Germinal center (tissue), 1 donor: ENCODE measurements at regions not wholly inside any gene's neighbourhood (a gene's known extent, or its start where the extent isn't known, plus 50 kb on each side); places are given as distances from the start of the nearest gene placed in this dataset.

Experiments used
- DNase-seq: peaks from one replicate; pipeline ENCODE4 v3.0.0; 2012; ENCODE audit warnings: mixed read lengths, low spot score

DNA sequence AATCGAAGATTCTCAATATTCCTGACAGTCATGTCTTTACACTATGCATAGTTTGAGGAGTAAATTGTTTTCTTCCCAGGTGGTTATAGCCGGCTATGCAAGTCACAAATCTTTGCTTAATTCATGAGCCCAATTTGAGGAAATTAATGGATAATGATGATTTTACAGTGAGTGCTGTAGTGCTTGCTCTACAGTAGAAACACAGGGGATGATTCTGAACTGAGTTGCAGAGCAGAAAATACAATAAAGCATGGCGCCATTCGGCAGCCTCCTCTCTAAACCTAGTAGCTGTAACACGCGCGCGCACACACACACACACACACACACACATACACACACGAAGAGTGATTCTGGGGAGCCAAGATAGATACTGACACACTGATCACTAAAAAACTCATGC, 181.7 kb upstream of the DPH6 start:
- no peak for DNase-seq

DNA sequence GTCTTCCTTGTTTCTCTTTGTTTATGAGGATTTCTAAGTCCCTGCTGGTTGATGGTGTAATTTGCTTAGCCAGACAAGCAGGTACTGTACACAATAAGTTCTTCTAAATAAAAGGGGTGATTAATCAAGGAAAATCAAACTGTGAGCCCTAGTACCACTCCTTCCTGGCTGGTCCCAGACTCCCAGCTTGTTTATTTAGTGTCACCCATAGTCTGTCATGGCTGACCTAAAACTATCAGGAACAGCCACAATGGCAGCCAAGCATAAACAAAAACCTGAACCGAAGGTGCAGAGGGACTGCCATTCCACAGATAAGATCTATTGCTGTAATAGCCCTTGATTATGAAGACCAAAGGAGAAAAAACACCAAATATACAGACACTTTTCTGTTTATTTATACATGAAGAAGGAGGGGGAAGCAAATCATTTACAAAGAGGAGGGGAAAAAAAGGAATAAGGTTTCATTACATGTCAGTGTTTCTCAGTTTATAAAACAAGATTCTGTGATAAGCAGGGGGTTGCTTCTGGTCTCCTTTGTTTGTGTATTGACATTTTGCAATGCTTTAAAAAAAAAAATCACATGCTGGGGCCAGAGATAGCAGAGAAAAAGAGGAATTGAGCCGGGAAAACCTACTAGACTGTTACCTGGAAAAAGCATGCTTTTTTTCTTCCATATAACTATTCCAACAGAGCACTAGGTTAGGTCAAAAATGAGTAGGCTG, 182.4 kb upstream of the DPH6 start:
- DNase-seq: no peak

- DNase-seq: no peak
Observed at GRCh38 chr15:35736150-35736549, 190.2 kb upstream of the DPH6 start.

GRCh38 chr15:35737441-35737840, 191.5 kb upstream of the DPH6 start:
- no peak for DNase-seq

DNA sequence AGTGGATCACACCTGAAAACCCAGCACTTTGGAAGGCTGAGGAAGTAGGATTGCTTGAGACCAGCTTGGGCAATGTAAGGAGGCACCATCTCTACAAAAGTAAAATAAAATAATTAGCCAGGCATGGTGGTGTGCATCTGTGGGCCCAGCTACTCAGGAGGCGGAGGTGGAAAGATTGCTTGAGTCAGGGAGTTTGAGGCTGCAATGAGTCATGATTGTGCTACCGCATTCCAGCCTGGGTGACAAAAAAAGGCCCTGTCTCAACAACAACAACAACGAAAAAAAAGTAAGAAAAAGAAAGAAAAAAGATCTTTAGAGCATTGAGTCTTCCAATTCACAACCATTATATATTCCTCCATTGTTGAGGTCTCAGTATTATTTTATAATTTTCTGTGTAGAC, 192.4 kb upstream of the DPH6 start:
- DNase-seq: no peak

DNA sequence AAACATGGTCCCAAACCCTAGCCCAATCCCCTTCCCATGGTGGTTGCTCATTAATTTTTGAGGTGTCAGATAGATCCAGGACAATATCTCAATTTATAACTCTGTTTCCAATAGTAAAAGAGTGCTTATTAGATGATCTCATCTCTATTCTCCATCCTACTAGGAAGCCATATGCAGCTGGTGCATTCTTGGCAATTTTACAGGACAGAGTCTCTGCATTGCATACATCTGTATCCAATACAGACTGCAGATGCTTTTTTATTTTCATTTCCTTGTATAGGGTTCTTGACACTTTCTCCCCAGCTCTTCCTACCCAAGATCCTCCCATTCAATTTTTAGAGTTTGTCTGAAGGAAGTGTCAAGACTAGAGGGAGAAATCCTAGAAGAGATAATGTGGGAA, 194.8 kb upstream of the DPH6 start:
- no peak for DNase-seq

DNA sequence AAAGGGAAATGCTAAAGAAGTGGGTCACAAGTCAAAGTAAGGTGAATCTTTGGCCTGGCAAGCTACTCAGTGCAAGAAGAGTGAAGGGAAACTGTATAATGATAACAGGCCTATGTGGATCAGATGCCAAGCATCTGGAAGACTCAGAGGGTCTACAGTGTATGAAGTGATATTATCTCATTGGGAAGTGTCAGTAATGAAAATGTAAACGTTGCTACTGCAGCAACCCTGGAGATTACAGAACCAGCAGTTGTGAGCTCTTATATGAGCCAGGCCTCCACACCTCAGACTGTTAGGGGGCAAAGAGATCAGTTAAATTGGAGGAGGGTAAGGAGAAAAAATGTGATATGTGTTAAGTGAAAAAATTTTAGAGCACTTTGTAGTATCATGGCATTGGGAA, 195.4 kb upstream of the DPH6 start:
- DNase-seq: no peak

- no peak for DNase-seq
Observed at GRCh38 chr15:35741881-35742280, 195.9 kb upstream of the DPH6 start.

- DNase-seq: no peak
Observed at GRCh38 chr15:35743321-35743720, 197.4 kb upstream of the DPH6 start.

DNA sequence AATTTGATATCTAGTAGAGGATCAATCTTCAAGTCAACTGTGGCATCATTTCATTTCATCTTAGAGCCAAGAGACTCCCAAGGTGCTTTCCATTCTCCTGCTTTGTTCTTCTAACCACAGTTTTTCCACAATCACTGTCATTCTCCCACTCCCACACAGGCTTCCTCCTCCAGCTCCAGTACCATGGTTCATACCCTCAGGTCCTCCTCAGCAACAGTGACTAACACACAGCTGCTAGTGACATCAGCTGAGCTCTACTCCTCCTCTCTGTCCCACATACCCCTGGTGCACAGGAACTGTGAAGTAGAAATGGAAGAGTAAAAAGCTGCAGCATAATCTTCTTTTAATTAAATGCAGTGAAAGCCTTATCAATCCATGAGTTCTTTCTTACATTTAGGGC, 200.2 kb upstream of the DPH6 start:
- DNase-seq: no peak

GRCh38 chr15:35748105-35748504, 202.1 kb upstream of the DPH6 start:
- no peak for DNase-seq

DNA sequence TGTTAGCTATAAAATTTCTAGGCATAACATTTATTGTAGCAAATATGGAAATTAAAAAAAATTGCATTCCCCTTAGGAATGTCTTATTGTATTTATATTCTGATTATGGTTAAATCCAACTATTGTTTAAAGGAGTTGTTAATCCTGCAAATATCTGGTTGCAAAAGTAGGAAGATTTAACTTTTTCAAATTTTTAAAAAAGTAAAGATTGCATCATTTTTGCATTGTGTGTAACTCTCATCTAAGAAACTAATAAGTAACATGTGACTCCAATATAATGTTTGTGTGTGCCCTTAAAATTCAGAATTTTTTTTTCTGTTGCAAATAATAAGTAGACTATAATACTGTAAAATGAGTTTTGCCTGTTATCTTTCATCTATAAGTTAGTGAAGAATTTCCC, 204.1 kb upstream of the DPH6 start:
- no peak for DNase-seq

- DNase-seq: peak; percentile 29
Observed at GRCh38 chr15:35751413-35752133, 205.6 kb upstream of the DPH6 start.

- no peak for DNase-seq
Observed at GRCh38 chr15:35752134-35752466, 206.1 kb upstream of the DPH6 start.

DNA sequence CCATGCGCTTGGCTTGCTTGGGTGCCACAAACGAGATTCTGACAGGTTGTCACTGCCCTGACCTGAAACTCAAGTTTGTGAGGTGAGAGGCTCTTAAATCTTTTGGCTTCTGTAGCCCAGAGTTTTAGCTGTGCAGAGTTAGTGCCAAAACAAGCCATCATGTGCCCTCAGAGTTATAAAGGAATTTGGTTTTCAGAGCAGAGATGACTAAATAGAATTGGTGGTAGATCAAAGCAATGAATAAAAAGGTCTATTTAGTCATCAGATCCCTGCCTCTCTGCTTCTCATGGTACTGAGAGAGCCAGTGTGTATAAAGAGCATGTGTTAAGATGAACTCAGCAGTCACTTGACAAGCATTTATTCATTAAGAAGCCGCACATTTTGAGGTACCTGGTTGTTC, 207.5 kb upstream of the DPH6 start:
- no peak for DNase-seq

- no peak for DNase-seq
Observed at GRCh38 chr15:35755237-35755802, 209.4 kb upstream of the DPH6 start.

GRCh38 chr15:35756623-35757022, 210.7 kb upstream of the DPH6 start:
- no peak for DNase-seq

DNA sequence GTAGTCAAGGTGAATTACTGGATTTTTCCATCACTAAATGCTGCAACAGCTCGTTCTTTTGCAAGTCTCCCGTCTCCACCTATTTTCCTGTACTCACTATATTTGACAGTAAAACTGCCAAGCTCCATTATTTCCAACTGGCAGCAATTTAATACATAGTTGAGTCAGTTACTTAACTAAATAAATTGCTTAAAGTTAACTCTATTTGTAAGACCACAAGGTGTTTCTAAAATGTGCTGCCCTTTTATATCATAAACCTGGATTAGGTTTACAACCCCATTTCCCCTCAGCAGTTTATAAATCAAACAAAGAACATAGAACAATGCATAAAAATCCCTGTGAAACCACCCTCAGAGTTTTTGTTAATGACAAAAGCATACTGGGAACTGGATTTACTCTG, 211.4 kb upstream of the DPH6 start:
- no peak for DNase-seq

GRCh38 chr15:35757765-35758164, 211.8 kb upstream of the DPH6 start:
- DNase-seq: no peak

DNA sequence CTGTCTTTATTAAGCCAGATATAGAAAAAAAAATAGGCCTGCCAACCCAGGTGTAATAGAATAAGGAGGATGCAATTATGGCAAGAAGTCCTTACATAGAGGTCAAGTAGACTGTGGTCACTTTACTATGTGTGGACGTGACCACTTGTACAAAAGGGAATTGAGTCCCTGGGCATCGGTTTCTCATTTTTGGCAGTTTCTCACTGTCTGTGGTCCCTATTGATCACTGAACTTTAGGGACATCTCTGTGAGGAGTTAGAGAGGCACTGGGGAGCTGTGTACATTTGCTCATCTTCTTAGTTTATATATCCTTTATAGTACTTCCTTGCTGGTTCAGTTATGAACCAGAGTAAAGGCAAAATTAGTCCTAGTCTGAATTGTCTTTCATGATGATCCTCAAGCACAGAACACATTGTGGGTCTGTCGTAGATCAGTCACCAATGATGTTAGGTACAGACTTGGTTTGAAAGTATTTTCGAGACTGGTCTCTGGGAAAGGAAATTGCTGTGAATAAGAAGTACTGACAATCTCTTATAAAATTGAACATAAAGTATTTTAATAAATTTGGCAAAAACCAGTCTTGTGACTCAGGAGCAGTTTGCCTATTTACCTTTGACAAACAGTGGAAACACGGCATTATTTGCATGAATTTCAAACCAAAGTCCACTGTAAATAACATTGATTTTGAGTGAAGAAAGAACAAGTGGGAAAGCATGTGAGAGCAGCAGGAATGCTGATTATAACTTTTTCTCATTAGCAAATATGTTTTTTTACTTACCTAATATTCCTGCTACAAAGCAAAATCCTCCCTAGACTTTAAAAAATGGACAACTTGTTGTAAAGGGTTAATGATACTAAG, 218.9 kb upstream of the DPH6 start:
- no peak for DNase-seq

GRCh38 chr15:35768949-35769348, 223.0 kb upstream of the DPH6 start:
- no peak for DNase-seq

DNA sequence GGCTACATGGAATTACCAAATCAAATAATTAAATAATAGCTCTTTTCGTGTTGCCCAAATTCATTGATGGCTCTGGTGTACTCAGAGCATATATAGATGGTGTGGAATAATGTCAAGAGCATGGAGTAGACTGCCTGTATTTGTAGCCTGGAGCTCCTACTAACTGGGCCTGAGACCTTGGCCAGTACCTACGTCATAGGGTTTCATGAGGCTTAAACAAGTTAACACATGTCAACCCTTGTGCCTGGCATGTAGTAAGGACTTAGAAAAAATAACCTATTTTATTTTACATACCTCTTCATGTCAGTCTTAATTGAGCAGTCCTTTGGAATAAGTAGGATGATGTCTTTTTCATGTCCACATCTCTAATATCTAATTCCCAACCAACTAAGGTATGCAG, 223.7 kb upstream of the DPH6 start:
- DNase-seq: no peak
